NCI-H1048 (cell line): ENCODE measurements at regions not wholly inside any gene's neighbourhood (a gene's known extent, or its start where the extent isn't known, plus 50 kb on each side); places are given as distances from the start of the nearest gene placed in this dataset.
A peak's percentile ranks its signal among the peaks of the same experiment; 100 is the strongest.

Experiments used
- DNase-seq: peaks from one replicate; lab custom pipeline; 2025; lab: John Stamatoyannopoulos, UW

- no peak for DNase-seq
These were observed 393.7 kb upstream of the ARGLU1 start for GRCh38 chr13:106961651-106962050.

GRCh38 chr13:106961216-106961615 is 393.3 kb upstream of the ARGLU1 start:
- no peak for DNase-seq

DNA sequence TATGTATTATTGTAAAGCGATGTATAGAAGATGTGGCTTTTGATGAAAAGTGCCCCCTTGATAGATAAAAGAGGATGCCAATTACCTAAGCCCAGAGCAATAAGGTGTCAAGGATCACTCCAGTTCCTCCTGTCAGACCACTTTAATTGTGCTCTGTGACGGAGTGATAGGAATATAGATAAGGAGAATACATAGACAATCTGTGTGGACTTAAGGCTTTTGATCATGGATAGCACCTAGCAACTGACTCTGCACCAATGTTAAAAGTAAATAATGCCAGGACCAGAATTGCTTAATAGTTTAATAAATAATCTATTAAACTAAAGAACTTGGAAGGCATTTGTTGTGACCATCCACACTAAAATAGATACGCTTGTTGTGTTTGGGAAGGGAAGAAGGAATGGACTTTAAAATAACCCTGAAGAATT is 390.7 kb upstream of the ARGLU1 start:
- DNase-seq, result no peak

DNA sequence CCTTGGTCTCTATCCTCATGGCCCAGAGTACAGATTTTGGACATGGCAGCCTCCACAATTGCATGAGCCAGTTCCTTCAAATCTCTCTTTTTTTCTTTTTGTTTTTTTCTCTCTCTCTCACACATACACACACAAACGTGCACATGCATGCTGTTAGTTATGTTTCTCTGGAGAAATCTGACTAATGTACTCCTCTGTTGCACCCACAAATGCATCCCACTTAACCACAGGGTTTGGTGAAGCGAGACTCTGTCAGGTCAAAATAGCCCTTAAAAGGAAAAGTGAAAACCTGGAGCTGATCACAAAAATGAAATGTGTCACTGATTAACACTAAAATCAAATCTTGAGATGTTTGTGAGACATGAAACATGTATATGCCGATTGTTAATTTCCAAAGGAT is 374.6 kb upstream of the ARGLU1 start:
- DNase-seq, result no peak

GRCh38 chr13:106941779-106942178 is 373.8 kb upstream of the ARGLU1 start:
- no peak for DNase-seq

GRCh38 chr13:106927421-106927820 is 359.5 kb upstream of the ARGLU1 start:
- no peak for DNase-seq

- no peak for DNase-seq
These were observed 354.4 kb upstream of the ARGLU1 start for GRCh38 chr13:106922384-106922783.

DNA sequence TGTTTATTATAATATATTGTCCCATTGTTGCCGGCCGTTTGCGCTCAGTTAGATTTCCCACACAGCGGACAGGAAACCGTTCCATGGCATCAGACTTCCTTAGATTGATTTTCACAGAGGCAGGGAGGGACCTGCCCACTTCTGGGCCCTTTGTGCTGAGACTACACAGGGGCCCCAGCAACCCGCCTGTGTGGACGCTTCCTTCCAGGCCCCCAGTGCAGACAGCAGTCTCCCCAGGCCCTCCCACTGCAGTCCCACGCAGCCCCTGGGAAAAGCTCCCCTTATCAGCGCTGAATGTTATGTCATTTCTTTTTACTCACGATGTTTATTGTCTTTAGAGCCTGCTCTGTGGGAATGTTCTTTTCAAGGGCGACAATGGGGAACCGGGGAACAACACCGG is 351.7 kb upstream of the ARGLU1 start:
- DNase-seq, result no peak

DNA sequence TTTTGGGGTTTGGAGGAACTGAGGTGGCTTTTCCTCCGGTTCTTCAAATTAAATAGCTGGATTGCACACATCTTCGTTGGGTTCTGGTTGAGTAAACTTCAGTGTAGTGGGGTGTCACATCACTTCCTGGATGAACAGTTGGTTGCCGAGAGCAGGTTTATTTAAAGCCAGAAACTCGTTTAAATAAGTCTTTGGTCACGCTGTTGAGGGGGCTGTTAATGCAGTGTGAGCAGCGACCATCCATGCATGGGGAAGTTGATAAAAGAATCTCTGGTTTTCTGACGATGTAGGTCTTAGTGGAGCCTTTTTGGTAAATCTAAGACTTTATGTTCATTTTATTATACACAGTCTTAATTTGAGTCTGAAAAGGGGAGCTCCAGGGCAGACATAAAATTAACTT is 351.2 kb upstream of the ARGLU1 start:
- no peak for DNase-seq

DNA sequence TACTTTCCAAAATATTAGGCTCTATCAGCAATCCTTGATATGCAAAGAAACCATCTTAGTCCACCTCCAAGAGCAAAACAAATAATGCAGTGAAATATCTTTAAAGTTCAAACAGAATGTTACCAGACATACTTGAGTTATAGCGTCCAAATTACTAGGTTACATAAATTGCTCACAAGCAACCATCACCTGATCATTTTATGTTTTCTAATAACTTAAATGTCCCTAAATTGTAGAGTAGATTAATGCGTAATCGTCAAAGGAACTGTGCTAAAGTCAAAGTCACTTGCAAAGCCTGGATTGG is 350.6 kb upstream of the ARGLU1 start:
- DNase-seq, result no peak

DNA sequence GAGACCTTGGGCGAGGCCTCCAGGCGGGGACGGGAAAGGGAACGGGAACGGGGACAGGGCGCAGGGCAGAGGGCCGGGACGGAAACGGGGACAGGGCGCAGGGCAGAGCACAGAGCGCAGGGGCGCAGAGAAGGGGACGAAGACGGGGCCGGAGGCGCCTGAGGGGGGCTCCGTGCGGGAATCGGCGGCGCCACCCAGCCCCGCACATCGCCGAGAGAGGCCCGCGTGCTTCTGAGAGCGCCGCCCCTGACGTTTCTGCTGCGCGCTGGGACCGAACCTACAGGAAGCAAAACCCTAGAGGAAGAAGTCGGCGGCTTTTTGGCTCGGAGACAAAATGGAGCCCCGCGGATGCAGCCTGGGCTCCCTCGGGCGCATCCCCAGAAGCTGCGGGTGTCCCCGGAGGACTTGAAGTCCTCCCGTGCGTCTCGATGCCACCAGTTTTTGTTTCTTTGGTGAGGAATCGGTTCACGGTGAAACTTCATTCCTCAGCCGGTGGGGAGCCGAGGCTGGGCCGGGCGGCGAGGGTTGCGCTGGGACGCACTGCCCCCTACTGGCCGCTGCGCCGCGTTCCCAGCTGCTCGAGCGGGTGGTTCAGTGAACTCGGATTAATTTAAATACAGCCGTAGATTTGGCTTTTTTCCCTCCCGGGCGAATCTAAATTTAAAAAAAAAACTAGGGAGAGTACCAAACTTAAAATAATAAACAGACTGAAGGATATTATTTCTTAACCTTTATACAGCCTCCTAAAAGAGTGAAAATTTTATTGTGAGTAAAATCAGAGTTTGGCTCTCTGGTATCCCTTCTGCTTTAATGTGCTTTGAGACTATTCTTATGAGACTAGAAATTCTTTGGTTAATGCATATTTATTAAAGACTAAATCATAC is 350.0 kb upstream of the ARGLU1 start:
- DNase-seq, result peak; percentile 70

GRCh38 chr13:106917024-106917571 is 349.2 kb upstream of the ARGLU1 start:
- DNase-seq, result no peak

- no peak for DNase-seq
These were observed 348.5 kb upstream of the ARGLU1 start for GRCh38 chr13:106916329-106916976.

DNA sequence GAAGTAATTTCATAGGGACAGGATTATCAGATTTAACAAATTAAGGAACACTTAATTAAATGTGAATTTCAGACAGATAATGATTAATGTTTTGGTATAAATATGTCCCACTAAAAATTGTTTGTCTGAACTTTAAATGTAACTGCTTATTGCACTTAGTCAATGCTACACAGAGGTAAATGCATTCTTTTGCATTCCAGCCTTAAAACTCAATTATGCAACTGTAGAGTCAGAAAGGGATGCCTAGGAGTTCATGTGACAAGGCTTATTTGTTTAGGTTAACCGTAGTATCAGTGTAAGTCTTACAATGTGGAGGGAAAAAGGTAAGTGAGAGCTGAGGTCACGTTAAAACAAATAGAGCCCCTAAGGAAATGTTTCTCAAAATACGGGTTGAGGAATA is 347.2 kb upstream of the ARGLU1 start:
- DNase-seq, result no peak

DNA sequence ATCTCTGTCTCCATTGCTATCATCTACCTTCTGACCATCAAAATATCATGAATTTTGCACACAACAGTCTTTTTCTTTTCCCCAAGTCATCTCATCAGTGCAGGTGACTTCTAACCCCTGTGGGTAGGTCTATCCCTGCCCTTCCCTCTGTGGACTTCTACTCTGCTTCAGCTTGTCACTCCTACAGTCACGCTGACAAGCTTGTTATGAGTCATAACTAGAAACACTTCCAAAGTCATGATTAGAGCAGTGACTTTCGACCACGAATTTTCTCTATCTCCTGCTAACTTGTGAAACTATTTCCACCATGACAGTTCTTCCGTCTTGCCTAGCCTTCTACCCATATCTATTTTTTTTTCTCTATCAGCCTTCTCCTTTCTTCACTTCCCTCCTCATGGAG is 343.7 kb upstream of the ARGLU1 start:
- no peak for DNase-seq

- DNase-seq, result no peak
These were observed 343.1 kb upstream of the ARGLU1 start for GRCh38 chr13:106911020-106911419.

DNA sequence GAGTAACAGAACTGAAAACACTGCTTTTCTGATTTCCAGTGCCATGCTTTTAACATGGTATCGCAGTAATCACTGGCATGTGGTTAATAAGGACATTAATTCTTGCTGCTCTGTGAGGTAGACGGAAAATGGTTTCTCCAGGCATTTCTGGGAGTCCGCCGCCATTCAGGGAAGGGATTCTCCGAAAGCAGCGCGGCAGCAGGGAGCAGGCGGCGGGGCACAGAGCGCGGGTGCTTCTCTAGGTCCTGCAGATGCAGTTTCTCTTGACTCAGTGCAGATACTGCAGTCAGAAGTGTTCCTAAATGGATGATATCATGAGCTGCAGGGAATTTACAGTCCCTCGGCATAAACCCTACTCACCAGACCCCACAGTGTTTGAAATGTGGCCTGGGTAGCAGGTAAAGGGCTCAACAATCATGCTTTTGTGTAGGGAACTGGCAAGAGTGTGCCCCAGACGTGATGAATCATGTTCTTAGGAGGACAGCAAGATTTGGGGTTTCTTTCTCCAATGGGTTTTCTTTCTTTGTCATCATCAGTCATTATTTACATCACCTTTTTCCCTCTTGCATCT is 338.6 kb upstream of the ARGLU1 start:
- no peak for DNase-seq

GRCh38 chr13:106905380-106906162 is 337.6 kb upstream of the ARGLU1 start:
- no peak for DNase-seq

GRCh38 chr13:106899442-106899841 is 331.5 kb upstream of the ARGLU1 start:
- no peak for DNase-seq

DNA sequence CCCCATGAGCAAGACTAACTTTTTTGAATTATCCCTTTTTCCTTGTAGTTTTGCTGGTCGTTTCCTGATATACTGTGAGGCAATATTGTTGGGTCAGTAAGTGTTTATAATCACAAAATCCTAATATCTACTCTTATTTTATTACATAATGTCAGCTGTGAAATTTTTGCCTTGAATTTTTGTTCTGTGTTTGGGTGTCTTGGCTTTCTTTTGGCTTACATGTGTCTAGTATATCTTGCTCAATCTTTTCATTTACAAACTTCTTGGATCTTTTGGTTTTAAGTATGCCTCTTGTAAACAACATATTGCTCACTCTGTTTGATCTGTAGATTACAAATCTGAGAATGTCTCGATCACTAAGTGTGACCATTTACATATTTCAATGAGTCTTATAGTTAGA is 330.3 kb upstream of the ARGLU1 start:
- no peak for DNase-seq

DNA sequence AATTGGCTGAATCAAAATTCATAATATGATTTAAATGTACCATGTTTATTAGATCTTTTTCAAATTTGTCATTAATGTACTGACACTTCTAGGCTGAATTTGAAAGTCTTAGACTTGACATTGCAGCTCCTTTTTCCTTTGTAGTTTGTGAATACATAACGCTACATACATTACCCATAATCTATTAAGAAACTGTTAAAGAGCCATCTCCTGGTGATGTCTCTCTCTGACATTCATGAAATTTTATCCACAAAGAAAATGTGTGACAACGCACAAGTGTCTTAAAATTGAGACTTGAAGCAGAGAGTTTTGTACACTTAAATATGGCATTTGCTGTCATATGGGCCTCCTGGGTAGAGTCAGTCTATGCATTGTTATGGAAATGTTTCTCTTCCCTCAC is 320.2 kb upstream of the ARGLU1 start:
- DNase-seq, result no peak

- no peak for DNase-seq
These were observed 319.7 kb upstream of the ARGLU1 start for GRCh38 chr13:106887686-106888085.
